ENCODE measurements at regions not wholly inside any gene's neighbourhood (a gene's known extent, or its start where the extent isn't known, plus 50 kb on each side); places are given as distances from the start of the nearest gene placed in this dataset.
A peak's percentile ranks its signal among the peaks of the same experiment; 100 is the strongest.

GRCh38 chr5:125559296-125559695 is 812.9 kb upstream of the ZNF608 start:
- H3K4me3 ChIP-seq: no peak overlapping the region
- no peaks in the 10 kb centered on the region for H3K4me1 ChIP-seq
- no peaks in the 10 kb centered on the region for H3K36me3 ChIP-seq
- H3K27ac ChIP-seq: no peak overlapping the region
- no peaks in the 10 kb centered on the region for H3K27me3 ChIP-seq (ENCODE audit: low read depth)
- DNase-seq (no peak), ATAC-seq (peak in 1 of 2 donors; percentile 48)
- no peaks in the 10 kb centered on the region for H3K9me3 ChIP-seq
- TF ChIP-seq CTCF (IDR thresholded peaks at IDR 0.05): no peak
- intact Hi-C loops (cut with DNase I): no loop called here

DNA sequence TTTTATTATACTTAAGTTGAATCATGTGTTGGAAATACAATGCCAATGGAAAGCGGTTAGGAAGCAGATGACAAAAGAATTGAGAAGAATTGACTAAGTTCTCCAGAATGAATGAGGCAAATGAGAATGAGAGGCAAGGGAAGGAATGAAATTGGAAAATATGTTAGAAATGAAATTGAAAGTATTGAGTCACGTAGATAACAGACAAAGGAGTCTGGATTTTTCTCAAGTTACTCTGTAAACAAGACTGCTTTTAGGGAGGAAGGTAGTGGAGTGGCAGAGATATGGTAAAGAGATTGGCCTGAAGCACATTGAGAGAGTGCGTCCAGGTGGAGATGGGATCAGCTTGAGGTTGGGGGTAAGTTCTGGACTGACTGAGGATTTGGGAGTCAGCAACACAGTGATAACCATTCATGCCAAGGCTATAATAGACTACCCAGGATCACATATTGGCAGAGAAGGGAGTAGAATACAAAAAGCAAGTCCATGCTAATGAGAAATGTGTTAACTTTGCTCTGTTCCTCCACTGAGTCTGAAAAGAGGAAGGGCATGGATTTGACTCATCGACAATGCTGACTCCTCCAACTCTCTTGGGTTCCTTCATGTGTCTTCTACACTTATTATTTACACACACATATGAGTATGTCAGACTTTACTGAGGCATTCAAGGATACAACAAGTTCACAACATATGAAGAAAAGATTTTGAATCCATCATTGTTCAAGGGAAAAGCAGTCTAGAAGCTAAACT is 814.2 kb upstream of the ZNF608 start:
- H3K9me3 ChIP-seq: no peaks in the 10 kb centered on the region
- intact Hi-C loops (cut with DNase I): no loop called here
- H3K36me3 ChIP-seq: no peaks in the 10 kb centered on the region
- H3K27me3 ChIP-seq (ENCODE audit: low read depth): no peaks in the 10 kb centered on the region
- ATAC-seq (no peak), DNase-seq (no peak)
- no peak overlapping the region for H3K27ac ChIP-seq
- H3K4me1 ChIP-seq: no peaks in the 10 kb centered on the region
- H3K4me3 ChIP-seq: no peak overlapping the region
- TF ChIP-seq CTCF (IDR thresholded peaks at IDR 0.05): no peak

GRCh38 chr5:125564317-125564975 is 818.0 kb upstream of the ZNF608 start:
- no peak for DNase-seq
- H3K36me3 ChIP-seq: no peaks in the 10 kb centered on the region

GRCh38 chr5:125574491-125575044 is 828.1 kb upstream of the ZNF608 start:
- Histone ChIP-seq H3K27me3 (ENCODE audit: low read depth) (no peaks in the 10 kb centered on the region), H3K4me3 (no peak overlapping the region), H3K36me3 (no peaks in the 10 kb centered on the region), H3K4me1 (peaks cover 4% of the 10 kb centered on the region), H3K27ac (no peak overlapping the region), H3K9me3 (no peaks in the 10 kb centered on the region)
- DNase-seq: no peak
- ATAC-seq: no peak
- TF ChIP-seq CTCF (IDR thresholded peaks at IDR 0.05): no peak
- intact Hi-C loops (cut with DNase I): no loop called here

More at GRCh38 chr5:125564317-125564975, 818.0 kb upstream of the ZNF608 start:
- no peak for ATAC-seq
- intact Hi-C loops (cut with DNase I): no loop called here
- no peaks in the 10 kb centered on the region for H3K9me3 ChIP-seq
- no peak for TF ChIP-seq CTCF (IDR thresholded peaks at IDR 0.05)
- no peak overlapping the region for H3K27ac ChIP-seq
- no peaks in the 10 kb centered on the region for H3K4me1 ChIP-seq
- H3K4me3 ChIP-seq: no peak overlapping the region
- H3K27me3 ChIP-seq (ENCODE audit: low read depth): no peaks in the 10 kb centered on the region

DNA sequence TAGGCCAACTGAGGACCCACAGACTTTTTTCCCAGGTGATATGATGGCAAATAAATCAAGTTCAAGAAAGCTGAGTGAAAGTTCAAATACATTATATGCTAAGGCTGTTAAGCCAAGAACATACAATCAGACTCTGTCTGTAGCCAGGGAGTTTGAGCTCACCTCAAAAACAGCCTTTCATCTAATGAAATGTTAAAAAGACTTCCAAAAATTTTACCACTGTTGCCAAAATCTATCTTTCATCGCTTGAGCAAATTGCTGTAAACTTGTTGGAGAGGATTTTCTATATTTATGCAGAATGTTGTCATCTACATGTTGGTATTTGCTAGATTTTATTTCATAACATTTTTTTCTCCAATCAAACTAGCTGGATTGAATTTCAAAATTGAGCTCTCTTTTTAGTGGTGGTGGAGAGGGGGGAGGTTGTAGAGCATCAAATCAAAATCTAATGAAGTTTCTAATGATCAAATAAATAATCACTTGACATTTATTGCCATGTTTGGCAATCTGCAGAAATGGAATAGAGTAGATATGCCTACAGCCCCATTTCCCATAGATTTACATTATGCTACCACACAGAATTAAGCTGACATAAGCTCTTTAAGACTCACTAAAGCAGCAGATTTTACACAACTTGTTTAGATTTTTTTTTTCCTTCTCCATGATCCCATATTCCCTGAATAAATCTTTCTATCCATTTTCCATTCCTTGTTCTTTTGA is 828.9 kb upstream of the ZNF608 start:
- no peak overlapping the region for H3K27ac ChIP-seq
- no peaks in the 10 kb centered on the region for H3K36me3 ChIP-seq
- DNase-seq (no peak), ATAC-seq (no peak)
- peaks cover 4% of the 10 kb centered on the region for H3K4me1 ChIP-seq
- H3K4me3 ChIP-seq: no peak overlapping the region
- intact Hi-C loops (cut with DNase I): no loop called here
- H3K27me3 ChIP-seq (ENCODE audit: low read depth): no peaks in the 10 kb centered on the region
- no peaks in the 10 kb centered on the region for H3K9me3 ChIP-seq
- no peak for TF ChIP-seq CTCF (IDR thresholded peaks at IDR 0.05)
